WTC11 (cell line): ENCODE measurements at regions not wholly inside any gene's neighbourhood (a gene's known extent, or its start where the extent isn't known, plus 50 kb on each side); places are given as distances from the start of the nearest gene placed in this dataset.
"Not testable (repeated sequence)": the region's sequence is repeated elsewhere in the genome, so short reads cannot be mapped to it uniquely, and the experiment has no call there.

ENCODE experiments used
- CTCF ChIP-seq: fragments of 200-600 bp; IDR thresholded peaks from 2 replicates; pipeline ENCODE4 v1.8.0; 2022; ENCODE audit warnings: antibody characterized with exemption
- FOXJ3 ChIP-seq: sonication (generic); formaldehyde crosslinking; IDR thresholded peaks from 2 replicates; pipeline ENCODE4 v1.9.0; 2021; ENCODE audit warnings: missing genetic modification reagents, mild to moderate bottlenecking, borderline replicate concordance
- FOXP1 ChIP-seq: sonication (generic); formaldehyde crosslinking; IDR thresholded peaks from 2 replicates; pipeline ENCODE4 v1.8.0; 2022; ENCODE audit warnings: missing genetic modification reagents, mild to moderate bottlenecking, moderate library complexity, borderline replicate concordance
- IRF2 ChIP-seq: sonication (generic); formaldehyde crosslinking; IDR thresholded peaks from 2 replicates; pipeline ENCODE4 v1.8.0; 2022; ENCODE audit warnings: low read depth, missing genetic modification reagents, borderline replicate concordance
- SMAD4 ChIP-seq: sonication (generic); formaldehyde crosslinking; IDR thresholded peaks from 2 replicates; pipeline ENCODE4 v1.8.0; 2022; ENCODE audit warnings: mild to moderate bottlenecking, missing genetic modification reagents
- SP1 ChIP-seq: sonication (generic); formaldehyde crosslinking; conservative IDR thresholded peaks from 2 replicates; pipeline ENCODE4 v1.8.1; 2022; ENCODE audit warnings: missing genetic modification reagents
- USF1 ChIP-seq: sonication (generic); formaldehyde crosslinking; IDR thresholded peaks from 2 replicates; pipeline ENCODE4 v1.8.0; 2022; ENCODE audit warnings: mild to moderate bottlenecking, missing genetic modification reagents
- ZNF219 ChIP-seq: sonication (generic); formaldehyde crosslinking; IDR thresholded peaks from 2 replicates; pipeline ENCODE4 v1.8.0; 2023; ENCODE audit warnings: missing genetic modification reagents, mild to moderate bottlenecking, borderline replicate concordance
- TF ChIP-seq, protein P1 (sequence below): sonication (generic); formaldehyde crosslinking; IDR thresholded peaks from 2 replicates; pipeline ENCODE4 v1.8.1; 2023; ENCODE audit warnings: mild to moderate bottlenecking, missing genetic modification reagents, moderate library complexity
- TF ChIP-seq, protein P2 (sequence below): sonication (generic); formaldehyde crosslinking; IDR thresholded peaks from 2 replicates; pipeline ENCODE4 v1.8.1; 2023; ENCODE audit warnings: mild to moderate bottlenecking, missing genetic modification reagents
- TF ChIP-seq, protein P3 (sequence below): sonication (generic); formaldehyde crosslinking; conservative IDR thresholded peaks from 2 replicates; pipeline ENCODE4 v1.8.1; 2022; ENCODE audit warnings: mild to moderate bottlenecking, missing genetic modification reagents

GRCh38 chr20:54782758-54783157 lies 307.4 kb downstream of the DOK5 start:
- TF ChIP-seq SP1 (CRISPR knock-in tag); CTCF; USF1 (CRISPR knock-in tag); ZNF219; SMAD4 (CRISPR knock-in tag); IRF2 (CRISPR knock-in tag); FOXP1; FOXJ3 (CRISPR knock-in tag): not testable (repeated sequence)
- TF ChIP-seq, protein P1, sequence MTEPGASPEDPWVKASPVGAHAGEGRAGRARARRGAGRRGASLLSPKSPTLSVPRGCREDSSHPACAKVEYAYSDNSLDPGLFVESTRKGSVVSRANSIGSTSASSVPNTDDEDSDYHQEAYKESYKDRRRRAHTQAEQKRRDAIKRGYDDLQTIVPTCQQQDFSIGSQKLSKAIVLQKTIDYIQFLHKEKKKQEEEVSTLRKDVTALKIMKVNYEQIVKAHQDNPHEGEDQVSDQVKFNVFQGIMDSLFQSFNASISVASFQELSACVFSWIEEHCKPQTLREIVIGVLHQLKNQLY (CRISPR knock-in tag), result not testable (repeated sequence)
- TF ChIP-seq, protein P2, sequence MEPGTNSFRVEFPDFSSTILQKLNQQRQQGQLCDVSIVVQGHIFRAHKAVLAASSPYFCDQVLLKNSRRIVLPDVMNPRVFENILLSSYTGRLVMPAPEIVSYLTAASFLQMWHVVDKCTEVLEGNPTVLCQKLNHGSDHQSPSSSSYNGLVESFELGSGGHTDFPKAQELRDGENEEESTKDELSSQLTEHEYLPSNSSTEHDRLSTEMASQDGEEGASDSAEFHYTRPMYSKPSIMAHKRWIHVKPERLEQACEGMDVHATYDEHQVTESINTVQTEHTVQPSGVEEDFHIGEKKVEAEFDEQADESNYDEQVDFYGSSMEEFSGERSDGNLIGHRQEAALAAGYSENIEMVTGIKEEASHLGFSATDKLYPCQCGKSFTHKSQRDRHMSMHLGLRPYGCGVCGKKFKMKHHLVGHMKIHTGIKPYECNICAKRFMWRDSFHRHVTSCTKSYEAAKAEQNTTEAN, result not testable (repeated sequence)
- TF ChIP-seq, protein P3, sequence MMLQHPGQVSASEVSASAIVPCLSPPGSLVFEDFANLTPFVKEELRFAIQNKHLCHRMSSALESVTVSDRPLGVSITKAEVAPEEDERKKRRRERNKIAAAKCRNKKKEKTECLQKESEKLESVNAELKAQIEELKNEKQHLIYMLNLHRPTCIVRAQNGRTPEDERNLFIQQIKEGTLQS, result not testable (repeated sequence)
